ENCODE measurements at regions not wholly inside any gene's neighbourhood (a gene's known extent, or its start where the extent isn't known, plus 50 kb on each side); places are given as distances from the start of the nearest gene placed in this dataset.

- TF ChIP-seq TAF1 (IDR thresholded peaks at IDR 0.05; ENCODE audit: borderline replicate concordance, low read depth, low read length), result no peak
- no peak for TF ChIP-seq EZH2phosphoT487 (IDR thresholded peaks at IDR 0.05; ENCODE audit: borderline replicate concordance, low read depth)
- TF ChIP-seq JUND (IDR thresholded peaks at IDR 0.05), result no peak
Observed at GRCh38 chr3:187985647-187986046, 168.3 kb upstream of the LPP start.

All from SK-N-SH (cell line).